PC-3 (cell line): ENCODE measurements at regions not wholly inside any gene's neighbourhood (a gene's known extent, or its start where the extent isn't known, plus 50 kb on each side); places are given as distances from the start of the nearest gene placed in this dataset.

Experiments used
- ATAC-seq: fragments of 200-7000 bp; cut with Tn5 transposase; 2 replicates; pipeline ENCODE4 v1.9.1; 2020; ENCODE audit warnings: mild to moderate bottlenecking, moderate library complexity
- BruUV-seq: library from RNA; stranded (reverse); fragments of 400-500 nt; replicated peaks from 2 replicates; lab custom pipeline; 2021; lab: Mats Ljungman, UMichigan
- CTCF ChIA-PET: fragments of 300-600 bp; sonication (Branson Sonifier 250); formaldehyde crosslinking; loops from one replicate; lab custom pipeline; 2022; ENCODE audit warnings: antibody characterized with exemption; lab: Charles Lee
- POLR2A ChIA-PET: fragments of 300-600 bp; sonication (Branson Sonifier 250); formaldehyde crosslinking; loops from one replicate; lab custom pipeline; 2022; ENCODE audit warnings: antibody characterized with exemption; ENCODE audit not compliant: unreplicated experiment; lab: Charles Lee
- DNase-seq: peaks from one replicate; pipeline ENCODE4 v3.0.0-alpha.2; 2015
- H2AFZ ChIP-seq: fragments of 300-600 bp; sonication (generic); 2 replicates; pipeline ENCODE4 v1.6.0; 2016; ENCODE audit warnings: antibody characterized with exemption, low read length
- H3F3A ChIP-seq: fragments of 300-600 bp; sonication (generic); one replicate; pipeline ENCODE4 v1.6.0; 2017; ENCODE audit warnings: antibody characterized with exemption, low read length, control low read depth, mild to moderate bottlenecking; ENCODE audit not compliant: unreplicated experiment
- H3K27ac ChIP-seq: fragments of 300-600 bp; sonication (generic); 2 replicates; pipeline ENCODE4 v1.5.1; 2016; ENCODE audit warnings: mild to moderate bottlenecking, low read length
- H3K27me3 ChIP-seq: fragments of 300-600 bp; sonication (generic); 2 replicates; pipeline ENCODE4 v1.6.1; 2016; ENCODE audit warnings: low read length, mixed read lengths
- H3K36me3 ChIP-seq: fragments of 300-600 bp; sonication (generic); 2 replicates; pipeline ENCODE4 v1.6.1; 2016; ENCODE audit warnings: low read depth, mixed run types, low read length, mixed read lengths
- H3K4me1 ChIP-seq: fragments of 300-600 bp; sonication (generic); 2 replicates; pipeline ENCODE4 v1.5.1; 2016; ENCODE audit warnings: low read length; ENCODE audit not compliant: insufficient read depth
- H3K4me2 ChIP-seq: fragments of 300-600 bp; sonication (generic); 2 replicates; pipeline ENCODE4 v1.6.0; 2016; ENCODE audit warnings: low read length
- H3K4me3 ChIP-seq: fragments of 300-600 bp; sonication (generic); 2 replicates; pipeline ENCODE4 v1.5.1; 2016; ENCODE audit warnings: mild to moderate bottlenecking, low read length, mixed read lengths
- H3K79me2 ChIP-seq: fragments of 300-600 bp; sonication (generic); 2 replicates; pipeline ENCODE4 v1.6.1; 2017; ENCODE audit warnings: low read length, mixed read lengths
- H3K9ac ChIP-seq: fragments of 300-600 bp; sonication (generic); 2 replicates; pipeline ENCODE4 v1.6.0; 2016; ENCODE audit warnings: mild to moderate bottlenecking, low read length
- H3K9me2 ChIP-seq: fragments of 300-600 bp; sonication (generic); replicated peaks from 2 replicates; pipeline ENCODE4 v1.6.1; 2016; ENCODE audit warnings: mixed run types, low read length, mixed read lengths
- H3K9me3 ChIP-seq: fragments of 300-600 bp; sonication (generic); 2 replicates; pipeline ENCODE4 v1.6.1; 2016; ENCODE audit warnings: low read length, mixed read lengths
- H4K20me1 ChIP-seq: fragments of 300-600 bp; sonication (generic); 2 replicates; pipeline ENCODE4 v1.6.1; 2016; ENCODE audit warnings: low read length, mixed read lengths
- CTCF ChIP-seq: fragments of 300-600 bp; sonication (generic); conservative IDR thresholded peaks from 2 replicates; pipeline ENCODE4 v1.5.1; 2017; ENCODE audit warnings: antibody characterized with exemption, low read depth, mild to moderate bottlenecking, low read length
- EZH2 ChIP-seq: fragments of 300-600 bp; sonication (generic); IDR thresholded peaks from one replicate; pipeline ENCODE4 v1.6.1; 2017; ENCODE audit warnings: antibody characterized with exemption, mild to moderate bottlenecking, low read length; ENCODE audit not compliant: unreplicated experiment
- EZH2phosphoT487 ChIP-seq: fragments of 300-600 bp; sonication (generic); IDR thresholded peaks from 2 replicates; pipeline ENCODE4 v1.6.1; 2018; ENCODE audit warnings: mild to moderate bottlenecking, antibody characterized with exemption, low read length, borderline replicate concordance
- intact Hi-C: fragments of 100-400 bp; cut with micrococcal nuclease; formaldehyde crosslinking; loops from 2 replicates; pipeline ENCODE4 v1.9.0; 2023

GRCh38 chr18:10015941-10016819 is 102.4 kb downstream of the VAPA start:
- BruUV-seq = no TSS peak
- DNase-seq = peak; percentile 63
- POLR2A ChIA-PET = no interaction called here
- Histone ChIP-seq H4K20me1 (no peaks in the 10 kb centered on the region), H3K9ac (no peak overlapping the region), H3K79me2 (no peaks in the 10 kb centered on the region), H3K4me1 (peaks cover 31% of the 10 kb centered on the region), H3K27ac (0 out of 2 replicates have a peak overlapping the region, but pooled peaks have one; percentile 2), H3K9me3 (no peaks in the 10 kb centered on the region), H2AFZ (no peak overlapping the region), H3K4me2 (peak overlapping the region; percentile 27), H3K4me3 (no peak overlapping the region), H3K36me3 (no peaks in the 10 kb centered on the region), H3K9me2 (no peaks in the 10 kb centered on the region), H3F3A (no peaks in the 10 kb centered on the region), H3K27me3 (peaks cover 12% of the 10 kb centered on the region; the same call in 1 of the 2 replicates)
- ATAC-seq = peak; percentile 66
- CTCF ChIA-PET = interaction anchor here (0.6 kb wide), 1 partner anchor 515 kb away, joined by 4 read pairs; no protein-coding TSS in a partner anchor
- intact Hi-C loops = loop anchor here (1.0 kb wide), 1 partner anchor 42 kb away; no protein-coding TSS in a partner anchor
- no peak for TF ChIP-seq EZH2
- peak; percentile 44; the same call in 1 of the 2 replicates for TF ChIP-seq CTCF

- Histone ChIP-seq H3K4me2 (peak overlapping the region; percentile 27; the same call in 1 of the 2 replicates), H3K27me3 (0 out of 2 replicates have a peak, but pooled peaks cover 8% of the 10 kb centered on the region), H3K4me3 (no peak overlapping the region), H2AFZ (no peak overlapping the region), H4K20me1 (no peaks in the 10 kb centered on the region), H3K27ac (no peak overlapping the region), H3K9me3 (no peaks in the 10 kb centered on the region), H3K4me1 (peaks cover 31% of the 10 kb centered on the region), H3K36me3 (no peaks in the 10 kb centered on the region), H3K9me2 (no peaks in the 10 kb centered on the region), H3K9ac (no peak overlapping the region), H3K79me2 (no peaks in the 10 kb centered on the region), H3F3A (no peaks in the 10 kb centered on the region)
- intact Hi-C loops = no loop called here
- ATAC-seq (peak; percentile 10; the same call in 1 of the 2 replicates), DNase-seq (no peak)
- TF ChIP-seq CTCF (no peak), EZH2phosphoT487 (no peak), EZH2 (no peak)
- ChIA-PET CTCF (no interaction called here), POLR2A (no interaction called here)
- BruUV-seq = no TSS peak
These were observed 103.2 kb downstream of the VAPA start for GRCh38 chr18:10017043-10017442.

GRCh38 chr18:10018289-10018688 is 104.5 kb downstream of the VAPA start:
- Histone ChIP-seq H3K27me3 (no peaks in the 10 kb centered on the region), H4K20me1 (no peaks in the 10 kb centered on the region), H3K9me2 (no peaks in the 10 kb centered on the region), H3K79me2 (no peaks in the 10 kb centered on the region), H3K4me3 (no peak overlapping the region), H3F3A (no peaks in the 10 kb centered on the region), H3K4me2 (no peak overlapping the region), H3K9ac (no peak overlapping the region), H3K4me1 (peaks cover 31% of the 10 kb centered on the region), H3K27ac (no peak overlapping the region), H2AFZ (no peak overlapping the region), H3K36me3 (no peaks in the 10 kb centered on the region), H3K9me3 (no peaks in the 10 kb centered on the region)
- no peak for TF ChIP-seq CTCF
- no peak for TF ChIP-seq EZH2
- no peak for TF ChIP-seq EZH2phosphoT487
- DNase-seq (no peak), ATAC-seq (no peak)
- CTCF ChIA-PET = no interaction called here
- intact Hi-C loops = no loop called here
- BruUV-seq = no TSS peak
- POLR2A ChIA-PET = no interaction called here
